Pancreas (tissue), 10 donors: ENCODE measurements at regions not wholly inside any gene's neighbourhood (a gene's known extent, or its start where the extent isn't known, plus 50 kb on each side); places are given as distances from the start of the nearest gene placed in this dataset.

Experiments
- ATAC-seq, 4 donors: fragments of 200-7000 bp; cut with Tn5 transposase; one replicate each; pipeline versions ENCODE4 v1.8.0 to v1.9.1; 2020; ENCODE audit warnings: mild to moderate bottlenecking in 4 of 4, moderate library complexity in 4 of 4
- DNase-seq, 6 donors: peaks; one replicate each; pipeline ENCODE4 v3.0.0-alpha.2; 2020
- FAIRE-seq: peaks from 2 replicates; lab custom pipeline; 2012; peaks lifted over from hg19 to GRCh38; lab: Jason Lieb, UNC
- H3K27ac ChIP-seq, 4 donors: fragments of 200-600 bp; sonication (generic); 1 replicate in 3 of 4; 2 replicates in 1 of 4; pipeline versions ENCODE4 v1.5.0 to v1.8.0; 2020
- H3K27me3 ChIP-seq, 4 donors: fragments of 200-600 bp; one replicate each; pipeline ENCODE4 v1.8.0; 2021
- H3K36me3 ChIP-seq, 3 donors: fragments of 200-600 bp; sonication (generic) in 1 of 3; one replicate each; pipeline versions ENCODE4 v1.5.0 to v1.8.0; 2020 to 2021
- H3K4me1 ChIP-seq, 3 donors: fragments of 200-600 bp; one replicate each; pipeline ENCODE4 v1.8.0; 2021
- H3K4me3 ChIP-seq, 4 donors: fragments of 200-600 bp; sonication (generic) in 2 of 4; one replicate each; pipeline versions ENCODE4 v1.5.0 to v1.8.0; 2020 to 2021
- H3K9me3 ChIP-seq, 4 donors: fragments of 200-600 bp; one replicate each; pipeline ENCODE4 v1.8.0; 2021
- CTCF ChIP-seq, 4 donors: fragments of 200-600 bp; sonication (generic) in 3 of 4; IDR thresholded peaks; one replicate each; pipeline versions ENCODE4 v1.5.0 to v1.8.0; 2021; ENCODE audit warnings: antibody characterized with exemption in 4 of 4
- WGBS, 2 donors: extraction: QIAGEN DNeasy Blood & Tissue Kit; methylation state at CpG; one replicate each; pipeline ENCODE4 v1.1.7; 2013; 5-methylcytosine and 5-hydroxymethylcytosine counted together
- intact Hi-C, 3 donors: fragments of 100-400 bp; cut with DNase I; formaldehyde crosslinking; loops; one replicate each; pipeline versions ENCODE4 v1.11.1 to v1.14.2; 2022
- donor health status: healthy with polysubstance abuse.
- donor health status: DM: no; HTN: no; CAD: no; lungs with moderate emphysema.
- donor health status: DM: no; HTN: no; CAD: no.
- donor health status: control.
- donor health status: control.
- donor health status: Bipolar disorder and iron deficiency.
- donor health status: DM: yes; HTN: yes; CAD: no.
- donor health status: DM: no; HTN: no; CAD: no.
- donor health status: DM: no; HTN: no; CAD: no.
- donor health status: DM: yes; HTN: yes; CAD: no.

GRCh38 chr4:137749466-137749865 lies 217.2 kb upstream of the PCDH18 start:
- Histone ChIP-seq H3K27ac (no peak overlapping the region), H3K4me3 (no peak overlapping the region), H3K4me1 (no peaks in the 10 kb centered on the region), H3K27me3 (no peaks in the 10 kb centered on the region), H3K9me3 (no peaks in the 10 kb centered on the region), H3K36me3 (no peaks in the 10 kb centered on the region)
- ATAC-seq: no peak
- no peak for DNase-seq
- intact Hi-C loops: no loop called here
- FAIRE-seq: no peak
- no peak for TF ChIP-seq CTCF (IDR thresholded peaks at IDR 0.05)

- no peak for TF ChIP-seq CTCF (IDR thresholded peaks at IDR 0.05)
- Histone ChIP-seq H3K27ac (no peak overlapping the region), H3K4me3 (no peak overlapping the region), H3K27me3 (no peaks in the 10 kb centered on the region), H3K9me3 (no peaks in the 10 kb centered on the region), H3K4me1 (no peaks in the 10 kb centered on the region), H3K36me3 (no peaks in the 10 kb centered on the region)
- intact Hi-C loops: no loop called here
- FAIRE-seq (no peak), DNase-seq (no peak), ATAC-seq (no peak)
- 51 to 66% methylated on average over 3 of the region's 3 CpGs for WGBS, 2 donors
Measured at GRCh38 chr4:137748616-137749015, 216.3 kb upstream of the PCDH18 start.

- Histone ChIP-seq H3K4me1 (no peaks in the 10 kb centered on the region), H3K9me3 (no peaks in the 10 kb centered on the region), H3K27ac (no peak overlapping the region), H3K36me3 (no peaks in the 10 kb centered on the region), H3K4me3 (no peak overlapping the region), H3K27me3 (no peaks in the 10 kb centered on the region)
- WGBS, 2 donors: 57 to 67% methylated on average over 1 of the region's 1 CpG
- no peak for FAIRE-seq
- intact Hi-C loops: no loop called here
- ATAC-seq: no peak
- DNase-seq: no peak
- no peak for TF ChIP-seq CTCF (IDR thresholded peaks at IDR 0.05)
Measured at GRCh38 chr4:137740141-137740540, 207.8 kb upstream of the PCDH18 start.

GRCh38 chr4:137739391-137739790 lies 207.1 kb upstream of the PCDH18 start:
- no peak for TF ChIP-seq CTCF (IDR thresholded peaks at IDR 0.05)
- no peak for ATAC-seq
- Histone ChIP-seq H3K27ac (no peak overlapping the region), H3K27me3 (no peaks in the 10 kb centered on the region), H3K9me3 (no peaks in the 10 kb centered on the region), H3K4me3 (no peak overlapping the region), H3K36me3 (no peaks in the 10 kb centered on the region), H3K4me1 (no peaks in the 10 kb centered on the region)
- intact Hi-C loops: no loop called here
- DNase-seq: no peak
- 97 to 98% methylated on average over 1 of the region's 1 CpG for WGBS, 2 donors
- no peak for FAIRE-seq

- DNase-seq (no peak), ATAC-seq (no peak), FAIRE-seq (no peak)
- intact Hi-C loops: no loop called here
- Histone ChIP-seq H3K9me3 (no peaks in the 10 kb centered on the region), H3K4me1 (no peaks in the 10 kb centered on the region), H3K27me3 (no peaks in the 10 kb centered on the region), H3K27ac (no peak overlapping the region), H3K4me3 (no peak overlapping the region), H3K36me3 (no peaks in the 10 kb centered on the region)
- 50 to 58% methylated on average over 4 of the region's 4 CpGs for WGBS, 2 donors
- no peak for TF ChIP-seq CTCF (IDR thresholded peaks at IDR 0.05)
Measured at GRCh38 chr4:137738375-137738990, 206.2 kb upstream of the PCDH18 start.
